Jurkat, Clone E6-1 (cell line): ENCODE measurements at regions not wholly inside any gene's neighbourhood (a gene's known extent, or its start where the extent isn't known, plus 50 kb on each side); places are given as distances from the start of the nearest gene placed in this dataset.
A peak's percentile ranks its signal among the peaks of the same experiment; 100 is the strongest.

Experiments
- DNase-seq: peaks from one replicate; pipeline ENCODE4 v3.0.0-alpha.2; 2011; ENCODE audit warnings: low read depth, low spot score
- H3K4me3 ChIP-seq: 2 replicates; pipeline ENCODE4 v1.5.1; 2011; ENCODE audit warnings: mild to moderate bottlenecking, low read length, control low read depth, moderate library complexity

- no peak overlapping the region for H3K4me3 ChIP-seq
- no peak for DNase-seq
Observed at GRCh38 chr5:3912790-3913189, 317.2 kb downstream of the IRX1 start.

GRCh38 chr5:3913279-3913678 lies 317.6 kb downstream of the IRX1 start:
- no peak overlapping the region for H3K4me3 ChIP-seq
- DNase-seq: no peak

GRCh38 chr5:3925022-3925421 lies 329.4 kb downstream of the IRX1 start:
- no peak overlapping the region for H3K4me3 ChIP-seq
- no peak for DNase-seq

GRCh38 chr5:3925935-3926334 lies 330.3 kb downstream of the IRX1 start:
- DNase-seq: no peak
- H3K4me3 ChIP-seq: no peak overlapping the region

- H3K4me3 ChIP-seq: no peak overlapping the region
- no peak for DNase-seq
Observed at GRCh38 chr5:3929799-3930198, 334.2 kb downstream of the IRX1 start.

- no peak for DNase-seq
- no peak overlapping the region for H3K4me3 ChIP-seq
Observed at GRCh38 chr5:3931976-3932375, 336.3 kb downstream of the IRX1 start.

GRCh38 chr5:3933536-3933935 lies 337.9 kb downstream of the IRX1 start:
- no peak overlapping the region for H3K4me3 ChIP-seq
- no peak for DNase-seq

GRCh38 chr5:3933966-3934365 lies 338.3 kb downstream of the IRX1 start:
- H3K4me3 ChIP-seq: no peak overlapping the region
- DNase-seq: no peak

GRCh38 chr5:3943859-3944258 lies 348.2 kb downstream of the IRX1 start:
- H3K4me3 ChIP-seq: no peak overlapping the region
- DNase-seq: no peak

GRCh38 chr5:3944930-3945329 lies 349.3 kb downstream of the IRX1 start:
- no peak overlapping the region for H3K4me3 ChIP-seq
- DNase-seq: no peak

GRCh38 chr5:3948838-3949237 lies 353.2 kb downstream of the IRX1 start:
- DNase-seq: no peak
- no peak overlapping the region for H3K4me3 ChIP-seq

- H3K4me3 ChIP-seq: no peak overlapping the region
- peak; percentile 80 for DNase-seq
Observed at GRCh38 chr5:3954199-3954598, 358.6 kb downstream of the IRX1 start.

- H3K4me3 ChIP-seq: no peak overlapping the region
- DNase-seq: no peak
Observed at GRCh38 chr5:3954633-3955032, 359.0 kb downstream of the IRX1 start.

GRCh38 chr5:3957658-3958057 lies 362.0 kb downstream of the IRX1 start:
- H3K4me3 ChIP-seq: no peak overlapping the region
- DNase-seq: no peak

- no peak for DNase-seq
- H3K4me3 ChIP-seq: no peak overlapping the region
Observed at GRCh38 chr5:3958389-3958788, 362.8 kb downstream of the IRX1 start.

- H3K4me3 ChIP-seq: no peak overlapping the region
- DNase-seq: no peak
Observed at GRCh38 chr5:3962113-3962512, 366.5 kb downstream of the IRX1 start.

GRCh38 chr5:3963652-3964051 lies 368.0 kb downstream of the IRX1 start:
- H3K4me3 ChIP-seq: no peak overlapping the region
- DNase-seq: peak; percentile 76

- peak; percentile 76 for DNase-seq
- H3K4me3 ChIP-seq: no peak overlapping the region
Observed at GRCh38 chr5:3980156-3980555, 384.5 kb downstream of the IRX1 start.

- no peak for DNase-seq
- no peak overlapping the region for H3K4me3 ChIP-seq
Observed at GRCh38 chr5:3987867-3988266, 392.2 kb downstream of the IRX1 start.

- no peak overlapping the region for H3K4me3 ChIP-seq
- DNase-seq: no peak
Observed at GRCh38 chr5:3993856-3994473, 398.3 kb downstream of the IRX1 start.

GRCh38 chr5:3994628-3995027 lies 399.0 kb downstream of the IRX1 start:
- H3K4me3 ChIP-seq: no peak overlapping the region
- DNase-seq: no peak
